GM18867 (cell line): ENCODE measurements at regions not wholly inside any gene's neighbourhood (a gene's known extent, or its start where the extent isn't known, plus 50 kb on each side); places are given as distances from the start of the nearest gene placed in this dataset.

Source experiments
- ATAC-seq: cut with Tn5 transposase; IDR thresholded peaks from one replicate; pipeline ENCODE4 v1.9.1; 2021; ENCODE audit warnings: mild to moderate bottlenecking, moderate library complexity; ENCODE audit not compliant: unreplicated experiment

GRCh38 chr4:37051866-37052265 lies 192.7 kb upstream of the NWD2 start:
- no peak for ATAC-seq

- no peak for ATAC-seq
Measured at GRCh38 chr4:37054531-37055077, 189.9 kb upstream of the NWD2 start.

- no peak for ATAC-seq
Measured at GRCh38 chr4:37058826-37059225, 185.7 kb upstream of the NWD2 start.

GRCh38 chr4:37066159-37066558 lies 178.4 kb upstream of the NWD2 start:
- no peak for ATAC-seq

GRCh38 chr4:37068580-37068979 lies 176.0 kb upstream of the NWD2 start:
- no peak for ATAC-seq

GRCh38 chr4:37070041-37070440 lies 174.5 kb upstream of the NWD2 start:
- ATAC-seq: no peak

- no peak for ATAC-seq
Measured at GRCh38 chr4:37071576-37071975, 173.0 kb upstream of the NWD2 start.

GRCh38 chr4:37073226-37073840 lies 171.2 kb upstream of the NWD2 start:
- no peak for ATAC-seq

- ATAC-seq: no peak
Measured at GRCh38 chr4:37082912-37083311, 161.6 kb upstream of the NWD2 start.

GRCh38 chr4:37095925-37096324 lies 148.6 kb upstream of the NWD2 start:
- ATAC-seq: no peak

GRCh38 chr4:37101182-37101581 lies 143.4 kb upstream of the NWD2 start:
- no peak for ATAC-seq

- peak; percentile 55 for ATAC-seq
Measured at GRCh38 chr4:37101686-37102085, 142.9 kb upstream of the NWD2 start.

- no peak for ATAC-seq
Measured at GRCh38 chr4:37109756-37110155, 134.8 kb upstream of the NWD2 start.

GRCh38 chr4:37124800-37125199 lies 119.7 kb upstream of the NWD2 start:
- ATAC-seq: no peak

GRCh38 chr4:37126051-37126450 lies 118.5 kb upstream of the NWD2 start:
- ATAC-seq: no peak

- no peak for ATAC-seq
Measured at GRCh38 chr4:37130465-37130864, 114.1 kb upstream of the NWD2 start.

- no peak for ATAC-seq
Measured at GRCh38 chr4:37132351-37132974, 112.1 kb upstream of the NWD2 start.

- ATAC-seq: no peak
Measured at GRCh38 chr4:37132975-37133360, 111.6 kb upstream of the NWD2 start.

- peak; percentile 53 for ATAC-seq
Measured at GRCh38 chr4:37138019-37138653, 106.4 kb upstream of the NWD2 start.

GRCh38 chr4:37138789-37139188 lies 105.8 kb upstream of the NWD2 start:
- peak; percentile 57 for ATAC-seq

- ATAC-seq: no peak
Measured at GRCh38 chr4:37139987-37140386, 104.6 kb upstream of the NWD2 start.

- no peak for ATAC-seq
Measured at GRCh38 chr4:37146260-37146659, 98.3 kb upstream of the NWD2 start.
